ENCODE measurements at regions not wholly inside any gene's neighbourhood (a gene's known extent, or its start where the extent isn't known, plus 50 kb on each side); places are given as distances from the start of the nearest gene placed in this dataset.

DNA sequence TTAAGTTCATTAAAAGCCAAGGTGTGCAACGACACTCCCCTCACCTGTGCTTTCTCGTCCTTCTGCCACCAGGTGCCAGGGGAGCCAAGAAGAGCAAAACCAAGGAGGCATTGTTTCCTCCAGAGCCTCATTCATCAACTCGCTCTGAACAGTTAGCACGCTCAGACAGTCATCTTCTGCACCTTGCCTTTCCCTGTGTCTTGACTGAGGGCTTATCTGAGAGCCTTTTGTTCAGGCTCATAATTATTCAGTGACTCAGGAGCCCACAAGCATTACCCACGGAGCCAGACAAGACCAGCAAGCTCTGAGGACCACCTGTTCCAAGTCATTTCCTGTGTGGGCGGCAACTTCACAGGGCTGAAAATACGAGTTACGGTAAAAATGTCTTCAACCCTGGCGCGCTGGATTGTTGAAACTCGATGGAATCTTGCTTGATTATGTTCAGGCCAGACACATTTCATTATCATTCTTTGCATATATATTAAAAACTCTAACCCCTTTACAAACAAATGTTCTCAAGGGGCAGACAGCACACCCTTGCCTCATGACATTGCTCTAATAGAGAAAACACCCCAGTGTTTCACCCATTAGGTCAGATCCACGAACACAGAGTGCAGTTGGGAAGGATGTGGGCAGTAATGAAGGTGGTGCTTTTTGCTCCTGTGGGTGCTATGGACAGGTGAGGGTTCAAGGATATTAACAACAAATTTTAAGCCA is 89.7 kb upstream of the RUNX1 start:
- no peaks in the 10 kb centered on the region for H3K9me3 ChIP-seq (ENCODE audit: control insufficient read depth in 1 of 2, low read length in 2 of 2)
- no peak overlapping the region for H3K27ac ChIP-seq (ENCODE audit: low read length)
- no peaks in the 10 kb centered on the region for H3K27me3 ChIP-seq (ENCODE audit: low read depth, low read length)
- no peaks in the 10 kb centered on the region for H3K36me3 ChIP-seq (ENCODE audit: control insufficient read depth in 1 of 2, insufficient read depth in 2 of 2, low read length in 2 of 2)
- no peak overlapping the region for H3K4me3 ChIP-seq (ENCODE audit: low read depth in 1 of 2, low read length in 2 of 2)
- H3K4me1 ChIP-seq (ENCODE audit: control insufficient read depth in 1 of 2, insufficient read depth in 2 of 2, low read length in 2 of 2): peaks cover 8 to 10% of the 10 kb centered on the region in 2 donors

DNA sequence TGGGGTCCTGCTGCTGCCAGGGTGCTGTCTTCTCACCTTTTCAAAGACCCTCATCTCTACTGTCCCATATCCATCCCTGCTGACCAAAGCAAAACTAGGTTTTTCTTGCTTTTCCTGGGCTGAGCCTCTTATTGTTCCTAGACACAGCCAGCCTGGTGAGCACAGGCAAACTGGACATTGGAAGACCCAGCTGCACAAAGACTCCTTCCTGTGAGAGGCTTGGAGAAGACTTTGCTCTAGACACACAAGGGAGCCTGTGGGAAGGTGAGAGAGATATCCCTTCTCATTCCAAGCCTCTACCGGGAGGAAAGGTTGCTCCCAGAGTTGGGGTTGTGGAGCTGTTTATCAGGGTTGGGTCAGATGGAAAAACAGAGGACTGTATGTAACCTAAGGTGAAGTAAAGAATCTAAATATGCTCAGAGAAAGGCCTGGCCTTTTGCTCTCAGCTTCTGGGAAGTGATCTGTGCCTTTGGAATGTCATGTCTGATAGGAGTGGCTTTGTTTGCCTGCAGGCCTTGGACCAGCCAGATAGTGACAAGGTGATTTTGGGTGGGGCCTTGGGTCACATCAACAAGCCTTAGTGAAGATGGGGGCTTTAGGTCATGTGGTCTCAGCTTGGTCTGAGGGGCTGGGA is 87.6 kb upstream of the RUNX1 start:
- H3K27ac ChIP-seq (ENCODE audit: low read length): no peak overlapping the region
- H3K4me3 ChIP-seq (ENCODE audit: low read depth in 1 of 2, low read length in 2 of 2): no peak overlapping the region
- peaks cover 8 to 10% of the 10 kb centered on the region in 2 donors for H3K4me1 ChIP-seq (ENCODE audit: control insufficient read depth in 1 of 2, insufficient read depth in 2 of 2, low read length in 2 of 2)
- no peaks in the 10 kb centered on the region for H3K36me3 ChIP-seq (ENCODE audit: control insufficient read depth in 1 of 2, insufficient read depth in 2 of 2, low read length in 2 of 2)
- H3K9me3 ChIP-seq (ENCODE audit: control insufficient read depth in 1 of 2, low read length in 2 of 2): no peaks in the 10 kb centered on the region
- H3K27me3 ChIP-seq (ENCODE audit: low read depth, low read length): no peaks in the 10 kb centered on the region

DNA sequence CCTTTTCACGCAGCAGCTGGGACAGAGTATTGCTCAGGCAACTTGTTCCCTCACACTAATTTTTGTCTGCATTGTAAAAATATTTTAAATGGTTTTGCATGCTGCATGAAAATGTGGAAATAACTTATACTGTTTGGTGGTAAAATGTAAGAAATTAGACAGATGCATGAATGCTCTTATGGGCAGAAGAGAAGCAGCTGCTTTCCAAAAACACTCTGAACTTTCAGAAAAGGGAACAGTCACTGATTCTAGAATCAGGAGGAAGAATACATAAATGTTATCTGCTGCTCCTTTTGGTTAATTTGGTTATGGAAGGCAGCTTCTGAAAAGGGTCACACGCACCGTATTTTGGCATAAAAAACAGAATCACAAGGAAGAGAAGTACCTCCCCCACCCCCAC is 87.0 kb upstream of the RUNX1 start:
- no peaks in the 10 kb centered on the region for H3K9me3 ChIP-seq (ENCODE audit: control insufficient read depth in 1 of 2, low read length in 2 of 2)
- H3K27ac ChIP-seq (ENCODE audit: low read length): no peak overlapping the region
- no peaks in the 10 kb centered on the region for H3K36me3 ChIP-seq (ENCODE audit: control insufficient read depth in 1 of 2, insufficient read depth in 2 of 2, low read length in 2 of 2)
- no peaks in the 10 kb centered on the region for H3K27me3 ChIP-seq (ENCODE audit: low read depth, low read length)
- H3K4me3 ChIP-seq (ENCODE audit: low read depth in 1 of 2, low read length in 2 of 2): no peak overlapping the region
- H3K4me1 ChIP-seq (ENCODE audit: control insufficient read depth in 1 of 2, insufficient read depth in 2 of 2, low read length in 2 of 2): peaks cover 8 to 10% of the 10 kb centered on the region in 2 donors

DNA sequence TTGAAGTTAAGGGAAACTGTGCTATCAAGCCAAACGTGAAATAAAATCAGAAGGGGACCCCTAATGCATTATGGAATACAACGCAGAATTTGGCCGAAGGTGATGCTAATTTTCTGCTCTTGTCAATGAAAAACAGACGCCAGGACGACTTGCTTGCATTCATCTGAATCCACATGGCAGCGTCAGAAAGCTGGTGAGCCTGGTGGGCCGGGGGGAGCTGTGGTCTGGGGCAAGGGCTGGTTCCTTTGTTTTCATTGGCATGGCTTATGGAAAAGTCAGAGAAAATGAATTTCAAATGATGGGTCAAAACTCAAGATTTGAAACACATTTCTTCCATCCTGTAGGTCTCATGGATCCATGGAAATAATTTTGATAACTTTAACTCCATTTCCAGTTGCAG is 86.4 kb upstream of the RUNX1 start:
- Histone ChIP-seq H3K4me3 (ENCODE audit: low read depth in 1 of 2, low read length in 2 of 2) (no peak overlapping the region), H3K27me3 (ENCODE audit: low read depth, low read length) (no peaks in the 10 kb centered on the region), H3K9me3 (ENCODE audit: control insufficient read depth in 1 of 2, low read length in 2 of 2) (no peaks in the 10 kb centered on the region), H3K4me1 (ENCODE audit: control insufficient read depth in 1 of 2, insufficient read depth in 2 of 2, low read length in 2 of 2) (peaks cover 8 to 10% of the 10 kb centered on the region in 2 donors), H3K36me3 (ENCODE audit: control insufficient read depth in 1 of 2, insufficient read depth in 2 of 2, low read length in 2 of 2) (no peaks in the 10 kb centered on the region), H3K27ac (ENCODE audit: low read length) (no peak overlapping the region)

DNA sequence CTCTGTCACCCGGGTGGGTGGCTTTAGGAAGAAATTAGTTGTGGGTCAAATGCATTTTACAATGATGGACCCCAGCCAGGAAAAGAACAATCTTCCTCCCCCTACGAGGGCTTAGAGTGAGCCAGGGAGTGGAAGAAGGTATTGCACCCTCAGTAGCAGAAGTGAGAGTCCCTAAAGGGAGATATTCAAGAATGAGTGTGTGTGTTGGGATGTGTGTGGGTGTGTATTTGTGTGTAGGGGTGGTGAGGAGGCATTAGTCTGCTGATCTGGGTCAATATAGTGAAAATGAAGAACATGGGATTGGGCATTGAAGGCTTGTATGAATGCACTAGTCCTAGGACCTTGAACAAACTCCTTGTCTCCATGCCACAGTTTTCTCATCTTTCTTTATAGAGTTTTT is 85.2 kb upstream of the RUNX1 start:
- peaks cover 8 to 10% of the 10 kb centered on the region in 2 donors for H3K4me1 ChIP-seq (ENCODE audit: control insufficient read depth in 1 of 2, insufficient read depth in 2 of 2, low read length in 2 of 2)
- H3K27me3 ChIP-seq (ENCODE audit: low read depth, low read length): no peaks in the 10 kb centered on the region
- H3K4me3 ChIP-seq (ENCODE audit: low read depth in 1 of 2, low read length in 2 of 2): no peak overlapping the region
- no peak overlapping the region for H3K27ac ChIP-seq (ENCODE audit: low read length)
- no peaks in the 10 kb centered on the region for H3K36me3 ChIP-seq (ENCODE audit: control insufficient read depth in 1 of 2, insufficient read depth in 2 of 2, low read length in 2 of 2)
- no peaks in the 10 kb centered on the region for H3K9me3 ChIP-seq (ENCODE audit: control insufficient read depth in 1 of 2, low read length in 2 of 2)

DNA sequence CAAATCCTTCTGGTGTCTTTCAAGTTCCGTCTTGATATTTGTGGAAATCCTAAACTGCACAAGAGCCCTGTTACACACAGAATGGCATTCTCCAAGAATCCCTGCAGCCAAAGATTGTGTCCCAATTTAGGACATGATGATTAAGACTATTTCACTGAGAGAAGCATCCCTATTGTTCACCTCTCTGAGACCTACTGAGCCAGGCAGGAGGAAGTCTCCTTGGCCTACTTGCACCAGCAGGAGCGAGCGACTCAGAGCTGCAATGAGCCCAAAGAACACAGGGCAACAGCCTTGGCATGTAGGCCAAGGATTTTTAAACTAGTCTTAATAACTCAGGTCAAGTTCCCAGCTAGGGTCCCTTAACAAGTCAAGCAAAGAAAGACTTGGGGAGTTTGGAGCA is 79.4 kb upstream of the RUNX1 start:
- Histone ChIP-seq H3K9me3 (ENCODE audit: control insufficient read depth in 1 of 2, low read length in 2 of 2) (no peaks in the 10 kb centered on the region), H3K27me3 (ENCODE audit: low read depth, low read length) (no peaks in the 10 kb centered on the region), H3K27ac (ENCODE audit: low read length) (no peak overlapping the region), H3K4me3 (ENCODE audit: low read depth in 1 of 2, low read length in 2 of 2) (no peak overlapping the region), H3K4me1 (ENCODE audit: control insufficient read depth in 1 of 2, insufficient read depth in 2 of 2, low read length in 2 of 2) (no peaks in the 10 kb centered on the region), H3K36me3 (ENCODE audit: control insufficient read depth in 1 of 2, insufficient read depth in 2 of 2, low read length in 2 of 2) (no peaks in the 10 kb centered on the region)

DNA sequence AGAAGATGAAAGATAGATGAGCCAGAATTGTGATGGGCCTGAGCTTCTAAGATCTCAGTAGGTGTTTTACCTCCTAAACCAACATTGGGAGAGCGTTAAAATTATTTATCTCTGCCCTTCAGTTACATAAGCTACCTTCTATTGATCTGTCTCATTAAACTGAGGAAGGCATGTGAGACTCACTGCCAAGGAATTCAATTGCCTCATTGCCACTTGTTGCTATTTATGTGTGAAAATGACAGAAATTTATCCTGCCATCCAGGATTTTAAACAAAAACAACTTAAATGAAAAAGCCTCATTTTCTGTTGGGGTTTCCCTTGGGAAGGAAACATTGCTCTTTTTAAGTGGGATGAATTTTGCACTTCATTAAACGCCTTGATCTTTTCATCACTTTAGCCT is 78.7 kb upstream of the RUNX1 start:
- Histone ChIP-seq H3K4me3 (ENCODE audit: low read depth in 1 of 2, low read length in 2 of 2) (no peak overlapping the region), H3K4me1 (ENCODE audit: control insufficient read depth in 1 of 2, insufficient read depth in 2 of 2, low read length in 2 of 2) (no peaks in the 10 kb centered on the region), H3K9me3 (ENCODE audit: control insufficient read depth in 1 of 2, low read length in 2 of 2) (no peaks in the 10 kb centered on the region), H3K36me3 (ENCODE audit: control insufficient read depth in 1 of 2, insufficient read depth in 2 of 2, low read length in 2 of 2) (no peaks in the 10 kb centered on the region), H3K27me3 (ENCODE audit: low read depth, low read length) (no peaks in the 10 kb centered on the region), H3K27ac (ENCODE audit: low read length) (no peak overlapping the region)

DNA sequence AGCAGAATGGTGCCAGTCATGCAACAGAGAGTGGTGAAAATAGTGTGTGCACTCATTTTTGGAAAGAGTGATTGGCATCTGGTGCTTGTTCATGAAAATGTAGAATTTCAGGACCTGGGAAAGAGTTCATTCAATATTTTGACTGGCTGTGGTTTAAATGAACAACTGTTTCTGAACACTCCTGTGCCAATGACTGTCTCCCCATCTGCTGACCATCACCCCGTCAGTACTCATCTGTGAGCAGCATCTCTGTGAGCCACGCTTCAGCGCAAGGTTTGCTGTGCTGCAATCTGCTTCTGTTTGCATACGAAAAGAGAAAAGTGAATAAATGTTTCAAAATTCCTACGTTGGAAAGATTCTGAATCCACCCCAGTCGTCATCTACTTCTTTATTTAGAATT is 77.9 kb upstream of the RUNX1 start:
- Histone ChIP-seq H3K27me3 (ENCODE audit: low read depth, low read length) (no peaks in the 10 kb centered on the region), H3K27ac (ENCODE audit: low read length) (no peak overlapping the region), H3K36me3 (ENCODE audit: control insufficient read depth in 1 of 2, insufficient read depth in 2 of 2, low read length in 2 of 2) (no peaks in the 10 kb centered on the region), H3K9me3 (ENCODE audit: control insufficient read depth in 1 of 2, low read length in 2 of 2) (no peaks in the 10 kb centered on the region), H3K4me3 (ENCODE audit: low read depth in 1 of 2, low read length in 2 of 2) (no peak overlapping the region), H3K4me1 (ENCODE audit: control insufficient read depth in 1 of 2, insufficient read depth in 2 of 2, low read length in 2 of 2) (no peaks in the 10 kb centered on the region)

DNA sequence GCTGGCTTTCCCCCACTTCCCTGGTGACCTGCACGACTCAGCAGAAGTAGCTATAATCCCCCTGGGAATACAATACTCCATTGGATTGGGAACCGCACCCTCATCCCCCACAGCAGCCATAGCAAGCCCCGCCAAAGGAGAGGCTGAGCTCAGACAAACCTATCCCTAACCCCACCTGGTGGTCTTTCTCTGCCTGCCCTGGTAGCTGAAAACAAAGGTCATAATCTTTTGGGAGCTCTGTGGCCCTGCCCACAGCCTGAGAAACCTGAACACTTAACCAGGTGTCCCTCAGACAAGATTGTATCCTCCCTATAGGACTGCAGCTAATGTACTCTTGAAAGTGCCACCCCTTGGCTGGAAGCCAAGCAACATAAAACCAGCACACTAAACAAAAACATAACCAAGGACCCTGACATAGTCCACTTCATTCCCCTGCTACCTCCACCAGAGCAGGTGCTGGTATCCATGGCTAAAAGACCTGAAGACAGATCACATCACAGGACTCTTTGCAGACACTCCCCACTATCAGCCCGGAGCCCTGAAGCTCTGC is 71.6 kb upstream of the RUNX1 start:
- Histone ChIP-seq H3K36me3 (ENCODE audit: control insufficient read depth in 1 of 2, insufficient read depth in 2 of 2, low read length in 2 of 2) (no peaks in the 10 kb centered on the region), H3K9me3 (ENCODE audit: control insufficient read depth in 1 of 2, low read length in 2 of 2) (no peaks in the 10 kb centered on the region), H3K4me3 (ENCODE audit: low read depth in 1 of 2, low read length in 2 of 2) (no peak overlapping the region), H3K27ac (ENCODE audit: low read length) (no peak overlapping the region), H3K27me3 (ENCODE audit: low read depth, low read length) (no peaks in the 10 kb centered on the region), H3K4me1 (ENCODE audit: control insufficient read depth in 1 of 2, insufficient read depth in 2 of 2, low read length in 2 of 2) (no peaks in the 10 kb centered on the region)

DNA sequence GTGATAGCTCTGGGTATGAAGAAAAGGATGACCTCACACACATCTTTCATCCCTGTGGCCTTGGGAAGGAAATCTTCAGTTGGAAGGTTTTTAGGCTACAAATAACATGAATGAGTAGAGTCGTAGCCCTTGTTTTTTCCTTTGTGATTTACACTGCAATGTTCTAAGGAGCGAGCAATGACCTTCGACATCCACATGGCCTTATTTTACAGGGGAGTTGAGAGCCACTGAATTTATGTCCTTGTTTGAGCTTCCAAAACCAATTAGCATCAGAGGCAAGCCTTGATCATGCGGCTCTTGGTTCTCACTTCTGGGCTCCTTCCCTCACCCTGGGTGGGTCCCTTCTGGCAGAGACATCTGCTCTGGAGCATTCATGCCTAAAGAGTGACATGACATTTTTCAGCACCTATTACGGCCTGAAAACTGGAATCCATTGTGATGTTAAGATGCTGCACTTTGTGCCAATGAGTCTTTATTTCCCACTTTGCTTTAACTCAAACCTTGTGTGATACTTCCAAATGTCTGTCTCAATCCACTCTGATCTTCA is 70.5 kb upstream of the RUNX1 start:
- H3K4me3 ChIP-seq (ENCODE audit: low read depth in 1 of 2, low read length in 2 of 2): no peak overlapping the region
- H3K4me1 ChIP-seq (ENCODE audit: control insufficient read depth in 1 of 2, insufficient read depth in 2 of 2, low read length in 2 of 2): no peaks in the 10 kb centered on the region
- no peaks in the 10 kb centered on the region for H3K9me3 ChIP-seq (ENCODE audit: control insufficient read depth in 1 of 2, low read length in 2 of 2)
- no peaks in the 10 kb centered on the region for H3K36me3 ChIP-seq (ENCODE audit: control insufficient read depth in 1 of 2, insufficient read depth in 2 of 2, low read length in 2 of 2)
- no peaks in the 10 kb centered on the region for H3K27me3 ChIP-seq (ENCODE audit: low read depth, low read length)
- H3K27ac ChIP-seq (ENCODE audit: low read length): no peak overlapping the region

DNA sequence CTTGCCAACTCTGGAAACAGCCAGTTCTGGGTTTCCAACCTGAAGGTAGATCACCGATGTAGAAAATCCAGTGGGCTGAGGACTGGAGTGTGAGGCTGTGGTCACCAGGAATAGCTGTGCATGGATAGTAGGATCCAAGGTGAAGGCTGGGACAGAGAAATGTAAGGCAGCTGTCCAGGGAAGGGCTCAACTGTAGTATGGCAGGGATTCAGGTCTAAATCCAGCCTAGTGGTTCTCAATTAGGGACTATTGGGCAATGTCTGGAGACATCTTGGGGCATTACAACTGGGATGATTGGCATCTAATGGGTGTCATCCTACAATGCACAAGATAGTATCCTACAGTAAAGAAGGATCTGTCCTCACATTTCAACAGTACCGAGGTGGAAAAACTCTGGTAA is 67.7 kb upstream of the RUNX1 start:
- Histone ChIP-seq H3K4me3 (ENCODE audit: low read depth in 1 of 2, low read length in 2 of 2) (no peak overlapping the region), H3K27me3 (ENCODE audit: low read depth, low read length) (no peaks in the 10 kb centered on the region), H3K9me3 (ENCODE audit: control insufficient read depth in 1 of 2, low read length in 2 of 2) (no peaks in the 10 kb centered on the region), H3K27ac (ENCODE audit: low read length) (no peak overlapping the region), H3K36me3 (ENCODE audit: control insufficient read depth in 1 of 2, insufficient read depth in 2 of 2, low read length in 2 of 2) (no peaks in the 10 kb centered on the region), H3K4me1 (ENCODE audit: control insufficient read depth in 1 of 2, insufficient read depth in 2 of 2, low read length in 2 of 2) (no peaks in the 10 kb centered on the region)
